Type B pancreatic cell (in vitro differentiated cells): ENCODE measurements at regions not wholly inside any gene's neighbourhood (a gene's known extent, or its start where the extent isn't known, plus 50 kb on each side); places are given as distances from the start of the nearest gene placed in this dataset.

Experiments
- DNase-seq: peaks from one replicate; pipeline ENCODE4 v3.0.0; 2021; ENCODE audit warnings: mixed read lengths; ENCODE audit not compliant: unreplicated experiment; ENCODE audit errors: extremely low spot score
- H3K27ac Mint-ChIP-seq: 2 replicates; pipeline ENCODE4 v1.8.0; 2021; ENCODE audit warnings: mild to moderate bottlenecking, mixed read lengths
- H3K27me3 Mint-ChIP-seq: 2 replicates; pipeline ENCODE4 v1.8.0; 2021; ENCODE audit warnings: mixed read lengths
- H3K36me3 Mint-ChIP-seq: 2 replicates; pipeline ENCODE4 v1.8.0; 2021; ENCODE audit warnings: mixed read lengths
- H3K4me1 Mint-ChIP-seq: one replicate; pipeline ENCODE4 v1.8.0; 2021; ENCODE audit warnings: mixed read lengths; ENCODE audit not compliant: unreplicated experiment
- H3K4me3 Mint-ChIP-seq: 2 replicates; pipeline ENCODE4 v1.8.0; 2021; ENCODE audit warnings: mild to moderate bottlenecking, mixed read lengths
- H3K9me3 Mint-ChIP-seq: 2 replicates; pipeline ENCODE4 v1.8.0; 2021; ENCODE audit warnings: mixed read lengths
- CTCF ChIP-seq: fragments of 200-600 bp; sonication (generic); conservative IDR thresholded peaks from 2 replicates; pipeline ENCODE4 v1.5.0; 2021; ENCODE audit warnings: antibody characterized with exemption, mild to moderate bottlenecking

GRCh38 chr5:7955476-7955875 is 86.5 kb downstream of the MTRR start:
- H3K36me3 Mint-ChIP-seq, result no peaks in the 10 kb centered on the region
- peaks cover 3% of the 10 kb centered on the region for H3K27me3 Mint-ChIP-seq
- H3K4me1 Mint-ChIP-seq, result no peaks in the 10 kb centered on the region
- no peaks in the 10 kb centered on the region for H3K9me3 Mint-ChIP-seq
- no peak overlapping the region for H3K27ac Mint-ChIP-seq
- no peak overlapping the region for H3K4me3 Mint-ChIP-seq
- TF ChIP-seq CTCF, result no peak
- no peak for DNase-seq

DNA sequence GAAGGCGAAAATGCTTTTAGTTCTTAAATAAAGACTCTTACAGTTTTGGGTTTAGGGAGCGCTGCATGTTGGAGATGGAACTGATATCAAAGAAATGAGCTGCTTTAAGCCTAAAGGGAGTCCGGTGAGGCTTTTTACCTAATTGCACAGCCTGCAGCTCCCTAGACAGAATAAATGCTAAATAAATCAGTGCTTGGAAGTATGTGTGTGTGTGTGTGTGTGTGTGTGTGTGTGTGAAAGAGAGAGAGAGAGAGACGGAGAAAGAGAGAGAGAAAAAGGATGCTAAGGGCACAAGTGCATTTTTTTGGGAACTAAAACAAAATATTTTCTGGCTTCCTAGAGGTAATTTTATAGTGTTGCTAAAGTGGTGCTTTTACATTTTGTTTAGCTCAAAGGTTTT is 88.4 kb downstream of the MTRR start:
- Mint-ChIP-seq H3K4me1 (no peaks in the 10 kb centered on the region), H3K9me3 (no peaks in the 10 kb centered on the region), H3K27ac (no peak overlapping the region), H3K27me3 (peaks cover 3% of the 10 kb centered on the region), H3K36me3 (no peaks in the 10 kb centered on the region), H3K4me3 (no peak overlapping the region)
- no peak for TF ChIP-seq CTCF
- DNase-seq, result no peak

GRCh38 chr5:7960142-7960541 is 91.2 kb downstream of the MTRR start:
- no peak for TF ChIP-seq CTCF
- no peak for DNase-seq
- H3K4me1 Mint-ChIP-seq, result no peaks in the 10 kb centered on the region
- H3K9me3 Mint-ChIP-seq, result no peaks in the 10 kb centered on the region
- H3K27ac Mint-ChIP-seq, result no peak overlapping the region
- no peaks in the 10 kb centered on the region for H3K36me3 Mint-ChIP-seq
- peaks cover 3% of the 10 kb centered on the region for H3K27me3 Mint-ChIP-seq
- no peak overlapping the region for H3K4me3 Mint-ChIP-seq

GRCh38 chr5:7961540-7961939 is 92.6 kb downstream of the MTRR start:
- DNase-seq, result no peak
- no peaks in the 10 kb centered on the region for H3K36me3 Mint-ChIP-seq
- H3K27ac Mint-ChIP-seq, result no peak overlapping the region
- H3K4me1 Mint-ChIP-seq, result no peaks in the 10 kb centered on the region
- H3K9me3 Mint-ChIP-seq, result no peaks in the 10 kb centered on the region
- H3K4me3 Mint-ChIP-seq, result no peak overlapping the region
- TF ChIP-seq CTCF, result no peak
- H3K27me3 Mint-ChIP-seq, result peaks cover 4% of the 10 kb centered on the region

DNA sequence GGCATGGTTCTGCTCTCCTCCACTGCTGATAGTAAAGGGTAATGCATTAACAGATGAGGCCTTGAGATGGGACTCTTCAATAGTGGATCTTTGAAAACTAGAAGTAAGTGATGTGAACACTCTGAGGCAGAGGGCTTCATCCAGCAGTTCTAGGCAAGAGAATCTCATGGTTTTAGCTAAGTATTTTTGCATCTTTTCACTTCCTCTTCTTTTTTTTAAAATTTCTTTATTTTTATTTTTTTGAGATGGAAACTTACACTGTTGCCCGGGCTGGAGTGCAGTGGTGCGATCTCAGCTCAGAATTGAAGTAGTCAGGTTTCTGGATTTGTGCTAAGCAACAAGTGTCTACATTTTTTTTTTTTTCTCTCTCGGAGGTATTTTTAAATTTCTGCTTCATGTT is 101.9 kb downstream of the MTRR start:
- Mint-ChIP-seq H3K9me3 (peaks cover 4% of the 10 kb centered on the region), H3K27ac (no peak overlapping the region), H3K4me3 (no peak overlapping the region), H3K27me3 (peaks cover 6% of the 10 kb centered on the region), H3K36me3 (no peaks in the 10 kb centered on the region), H3K4me1 (no peaks in the 10 kb centered on the region)
- TF ChIP-seq CTCF, result no peak
- no peak for DNase-seq
